Prostate gland (tissue), 2 donors: ENCODE measurements at regions not wholly inside any gene's neighbourhood (a gene's known extent, or its start where the extent isn't known, plus 50 kb on each side); places are given as distances from the start of the nearest gene placed in this dataset.

Experiments
- POLR2A ChIP-seq: fragments of 450-650 bp; IDR thresholded peaks from one replicate; pipeline ENCODE4 v1.6.1; 2016; ENCODE audit warnings: antibody characterized with exemption, mild to moderate bottlenecking
- POLR2AphosphoS5 ChIP-seq: sonication (generic); formaldehyde crosslinking; IDR thresholded peaks from one replicate; pipeline ENCODE4 v1.6.1; 2017; ENCODE audit warnings: antibody characterized with exemption
- TF ChIP-seq, protein P1 (sequence below), 4 experiments: fragments of 200-600 bp in 2 of 4; fragments of 450-650 bp in 2 of 4; sonication (generic) in 2 of 4; IDR thresholded peaks; 1 replicate in 3 of 4; 2 replicates in 1 of 4; pipeline ENCODE4 v1.5.1; 2016 to 2019; ENCODE audit warnings: antibody characterized with exemption in 4 of 4, mild to moderate bottlenecking in 2 of 4, moderate library complexity in 2 of 4

GRCh38 chr9:91126761-91127445 lies 234.8 kb downstream of the AUH start:
- TF ChIP-seq POLR2AphosphoS5 = no peak
- TF ChIP-seq, protein P1, sequence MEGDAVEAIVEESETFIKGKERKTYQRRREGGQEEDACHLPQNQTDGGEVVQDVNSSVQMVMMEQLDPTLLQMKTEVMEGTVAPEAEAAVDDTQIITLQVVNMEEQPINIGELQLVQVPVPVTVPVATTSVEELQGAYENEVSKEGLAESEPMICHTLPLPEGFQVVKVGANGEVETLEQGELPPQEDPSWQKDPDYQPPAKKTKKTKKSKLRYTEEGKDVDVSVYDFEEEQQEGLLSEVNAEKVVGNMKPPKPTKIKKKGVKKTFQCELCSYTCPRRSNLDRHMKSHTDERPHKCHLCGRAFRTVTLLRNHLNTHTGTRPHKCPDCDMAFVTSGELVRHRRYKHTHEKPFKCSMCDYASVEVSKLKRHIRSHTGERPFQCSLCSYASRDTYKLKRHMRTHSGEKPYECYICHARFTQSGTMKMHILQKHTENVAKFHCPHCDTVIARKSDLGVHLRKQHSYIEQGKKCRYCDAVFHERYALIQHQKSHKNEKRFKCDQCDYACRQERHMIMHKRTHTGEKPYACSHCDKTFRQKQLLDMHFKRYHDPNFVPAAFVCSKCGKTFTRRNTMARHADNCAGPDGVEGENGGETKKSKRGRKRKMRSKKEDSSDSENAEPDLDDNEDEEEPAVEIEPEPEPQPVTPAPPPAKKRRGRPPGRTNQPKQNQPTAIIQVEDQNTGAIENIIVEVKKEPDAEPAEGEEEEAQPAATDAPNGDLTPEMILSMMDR (IDR thresholded peaks at IDR 0.05) = no peak
- TF ChIP-seq POLR2A = no peak
